SK-N-MC (cell line): ENCODE measurements at regions not wholly inside any gene's neighbourhood (a gene's known extent, or its start where the extent isn't known, plus 50 kb on each side); places are given as distances from the start of the nearest gene placed in this dataset.
"Not testable (repeated sequence)": the region's sequence is repeated elsewhere in the genome, so short reads cannot be mapped to it uniquely, and the experiment has no call there.

Source experiments
- EZH2 ChIP-seq: fragments of 200-600 bp; sonication (generic); IDR thresholded peaks from one replicate; pipeline ENCODE4 v1.6.1; 2017; ENCODE audit warnings: antibody characterized with exemption
- FOXP2 ChIP-seq: optimal IDR thresholded peaks from 2 replicates; pipeline ENCODE3; 2011; ENCODE audit warnings: mild to moderate bottlenecking, moderate library complexity; ENCODE audit not compliant: insufficient read depth; ENCODE audit errors: extremely low read length, control extremely low read depth
- POLR2AphosphoS5 ChIP-seq: IDR thresholded peaks from 2 replicates; pipeline ENCODE4 v1.6.1; 2012; ENCODE audit warnings: mild to moderate bottlenecking, low read depth, low read length, borderline replicate concordance

- not testable (repeated sequence) for TF ChIP-seq EZH2, POLR2AphosphoS5, FOXP2
These were observed 51.6 kb upstream of the LYSMD4 start for GRCh38 chr15:99784800-99785199.
